ENCODE measurements at regions not wholly inside any gene's neighbourhood (a gene's known extent, or its start where the extent isn't known, plus 50 kb on each side); places are given as distances from the start of the nearest gene placed in this dataset.
"Not testable (repeated sequence)": the region's sequence is repeated elsewhere in the genome, so short reads cannot be mapped to it uniquely, and the experiment has no call there.

DNA sequence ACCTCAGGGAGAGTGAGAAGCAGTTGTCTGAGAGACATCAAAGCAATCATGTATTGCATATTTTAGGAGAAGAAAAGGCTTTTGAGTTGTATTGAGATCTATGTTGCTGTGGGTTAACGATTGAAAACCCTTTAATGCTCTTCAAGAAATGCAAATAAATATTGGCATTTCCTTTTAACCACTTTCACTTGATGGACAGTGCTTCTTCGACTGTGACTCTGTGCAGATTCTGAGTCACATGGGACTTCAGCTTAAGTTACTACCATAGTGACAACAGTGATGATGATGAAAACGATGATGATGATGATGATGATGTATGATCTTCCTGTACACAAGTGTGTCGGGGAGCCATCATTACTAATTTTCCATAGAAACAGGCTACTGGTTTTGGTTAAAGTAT lies 181.8 kb downstream of the AKAIN1 start:
- no peak for DNase-seq

DNA sequence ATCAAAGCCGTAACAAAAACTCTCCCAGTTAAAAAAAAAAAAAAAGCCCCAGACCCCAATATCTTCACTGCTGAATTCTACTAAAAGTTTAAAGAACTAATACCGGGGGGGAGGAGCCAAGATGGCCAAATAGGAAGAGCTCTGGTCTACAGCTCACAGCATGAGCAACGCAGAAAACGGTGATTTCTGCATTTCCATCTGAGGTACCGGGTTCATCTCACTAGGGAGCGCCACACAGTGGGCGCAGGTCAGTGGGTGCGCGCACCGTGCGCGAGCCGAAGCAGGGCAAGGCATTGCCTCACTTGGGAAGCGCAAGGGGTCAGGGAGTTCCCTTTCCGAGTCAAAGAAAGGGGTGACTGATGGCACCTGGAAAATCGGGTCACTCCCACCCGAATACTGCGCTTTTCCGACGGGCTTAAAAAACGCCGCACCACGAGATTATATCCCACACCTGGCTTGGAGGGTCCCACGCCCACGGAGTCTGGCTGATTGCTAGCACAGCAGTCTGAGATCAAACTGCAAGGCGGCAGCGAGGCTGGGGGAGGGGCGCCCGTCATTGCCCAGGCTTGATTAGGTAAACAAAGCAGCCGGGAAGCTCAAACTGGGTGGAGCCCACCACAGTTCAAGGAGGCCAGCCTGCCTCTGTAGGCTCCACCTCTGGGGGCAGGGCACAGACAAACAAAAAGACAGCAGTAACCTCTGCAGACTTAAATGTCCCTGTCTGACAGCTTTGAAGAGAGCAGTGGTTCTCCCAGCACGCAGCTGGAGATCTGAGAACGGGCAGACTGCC lies 192.8 kb downstream of the AKAIN1 start:
- not testable (repeated sequence) for DNase-seq

DNA sequence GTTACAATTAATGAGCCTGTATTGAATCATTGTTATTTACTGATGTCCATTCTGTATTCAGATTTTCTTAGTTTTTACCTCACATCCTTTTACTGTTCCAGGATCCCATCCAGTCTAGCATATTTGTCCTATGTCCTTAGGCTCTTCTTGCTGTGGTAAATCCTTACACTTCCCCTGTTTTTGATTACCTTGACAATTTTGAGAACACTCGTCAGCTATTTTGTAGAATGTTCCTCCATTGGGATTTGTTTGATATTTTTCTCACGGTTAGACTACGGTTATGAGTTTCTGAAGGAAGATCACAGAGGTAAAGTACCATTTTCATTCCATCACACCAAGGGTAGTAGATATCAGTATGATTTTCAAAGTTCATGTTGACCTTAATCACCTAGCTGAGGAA lies 202.3 kb downstream of the AKAIN1 start:
- DNase-seq, result no peak

DNA sequence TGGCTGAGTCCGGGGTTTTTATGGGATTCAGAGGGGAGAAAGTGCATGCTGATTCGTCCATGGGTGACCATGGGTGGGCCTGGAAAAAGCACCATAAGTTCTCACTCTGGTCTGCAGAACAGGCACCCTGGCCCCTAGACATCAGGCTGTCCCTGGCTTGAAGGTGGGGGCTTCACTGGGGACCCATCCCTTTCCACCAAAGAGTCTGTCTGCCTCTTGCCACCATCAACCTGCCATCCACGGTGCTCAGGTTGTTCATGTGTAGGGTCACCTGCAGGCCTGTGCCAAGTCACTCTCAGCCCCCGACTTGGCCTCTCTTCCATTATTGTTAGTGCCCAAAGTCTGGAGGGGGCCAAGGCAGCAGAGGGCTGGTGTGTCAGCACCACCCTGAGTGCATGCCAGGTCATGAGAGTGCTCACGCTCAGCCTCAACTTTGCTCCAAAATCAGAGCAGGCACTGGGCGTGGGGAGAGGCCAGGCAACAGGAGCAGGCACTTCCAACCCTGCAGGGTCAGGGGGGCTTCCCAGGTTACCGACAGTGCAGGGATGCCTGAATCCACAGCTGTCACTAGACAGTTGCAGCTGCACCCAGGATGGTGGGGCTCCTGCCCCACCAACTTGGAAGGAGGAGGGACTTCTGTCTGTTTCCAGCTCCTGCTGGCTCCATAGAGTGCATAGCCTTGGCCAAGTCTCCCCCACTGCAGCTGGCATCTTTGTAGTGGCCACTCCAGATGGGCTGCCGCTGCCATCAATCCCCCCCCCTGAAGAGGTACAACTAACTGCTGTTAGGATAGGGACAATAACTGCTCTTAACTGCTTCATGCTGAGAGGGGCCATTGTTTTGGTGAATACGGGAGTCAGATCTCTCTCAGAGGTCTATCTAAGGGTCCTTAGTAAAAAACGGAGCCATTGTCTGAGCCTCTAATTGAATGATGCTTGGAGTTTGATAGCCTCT lies 209.3 kb downstream of the AKAIN1 start:
- no peak for DNase-seq

DNA sequence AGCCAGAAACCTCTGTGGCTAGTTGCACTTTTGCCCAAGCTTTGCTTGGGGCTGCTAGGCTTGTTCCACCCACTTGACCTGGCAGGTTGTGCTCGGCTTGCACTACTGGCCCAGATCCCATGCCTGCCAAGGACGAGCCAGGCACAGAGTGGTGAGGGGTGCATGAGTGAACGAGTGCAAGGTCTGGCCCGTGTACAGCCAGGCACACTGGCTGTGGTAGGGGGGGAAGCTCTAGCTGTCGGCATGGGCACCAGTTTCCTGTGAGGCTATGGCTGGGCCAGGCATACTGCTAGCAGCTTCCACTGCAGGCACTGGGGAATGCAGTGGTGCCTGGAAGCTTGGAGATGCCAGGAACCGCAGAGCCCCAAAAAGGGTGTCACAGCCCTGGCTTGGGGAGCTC lies 210.4 kb downstream of the AKAIN1 start:
- DNase-seq, result no peak

DNA sequence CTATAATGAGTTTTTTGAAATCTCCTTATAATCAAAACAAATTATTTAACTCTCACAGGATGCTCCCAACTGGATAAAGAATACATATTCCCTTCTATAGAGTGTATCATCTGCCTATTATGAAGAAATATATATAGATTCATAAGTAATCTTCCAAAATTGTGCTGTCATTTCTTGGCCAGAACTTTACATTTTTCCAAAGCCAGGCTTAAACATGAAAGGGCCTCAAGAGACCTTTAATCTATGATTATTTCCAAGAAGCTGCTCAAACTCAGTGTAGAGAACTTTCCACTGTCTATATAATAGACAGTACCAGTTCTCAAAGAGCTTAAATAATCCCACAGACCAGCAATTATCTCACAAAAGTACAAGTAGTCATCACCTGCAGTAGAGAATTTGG lies 211.0 kb downstream of the AKAIN1 start:
- peak; percentile 33 for DNase-seq

DNA sequence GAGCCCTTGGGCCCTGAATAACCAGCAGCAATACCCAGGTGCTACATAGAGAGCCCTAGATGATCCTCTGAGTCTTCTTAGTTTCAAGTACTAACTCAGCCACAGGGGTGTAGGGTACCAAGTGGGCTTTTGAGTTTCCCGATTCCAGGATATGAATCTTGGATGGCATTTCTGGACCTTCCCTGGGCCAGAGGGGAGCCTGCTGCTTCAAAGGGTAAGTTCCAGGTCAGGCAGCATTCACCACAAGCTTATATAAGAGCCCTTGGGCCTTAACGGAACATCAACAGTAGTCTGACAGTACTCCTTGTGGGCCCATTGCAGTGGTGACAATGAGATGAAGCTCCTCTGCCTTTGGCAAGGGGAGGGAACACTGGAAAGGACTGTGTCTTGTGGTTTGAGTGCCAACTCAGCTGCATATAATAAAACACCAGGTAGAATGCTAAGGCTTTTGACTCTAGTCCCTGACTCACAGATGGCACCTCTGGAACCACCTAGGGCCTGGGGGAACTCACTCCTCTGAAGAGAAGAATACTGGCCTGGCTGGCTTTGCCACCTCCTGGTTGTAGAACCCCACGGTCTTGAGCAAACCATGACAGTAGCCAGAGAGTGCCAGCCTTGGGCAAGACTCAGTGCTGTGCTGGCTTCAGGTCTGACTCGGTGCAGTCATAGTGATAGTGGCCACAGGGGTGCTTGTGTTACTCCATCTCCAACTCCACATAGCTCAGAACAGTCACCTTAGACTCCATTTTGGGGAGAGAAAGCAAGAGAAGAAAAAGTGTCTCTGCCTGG lies 235.7 kb downstream of the AKAIN1 start:
- DNase-seq, result no peak

DNA sequence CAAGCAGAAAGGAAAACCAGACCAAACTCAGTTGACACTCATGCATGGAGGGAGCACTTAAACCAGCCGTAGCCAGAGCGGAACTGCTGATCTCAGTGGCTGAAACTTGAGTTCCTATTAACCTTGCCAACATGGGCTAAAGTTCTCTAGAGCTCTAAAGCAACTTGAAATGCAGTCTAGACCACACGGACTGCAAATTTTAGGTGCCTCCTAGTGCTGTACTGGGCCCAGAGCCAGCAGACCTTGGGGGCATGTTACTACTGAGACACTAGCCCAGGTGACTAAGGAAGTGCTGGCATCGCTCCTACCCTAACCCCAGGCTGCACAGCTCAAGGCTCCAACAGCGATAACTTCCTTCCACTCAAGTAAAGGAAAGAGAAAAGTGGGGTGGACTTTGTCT lies 236.5 kb downstream of the AKAIN1 start:
- no peak for DNase-seq

DNA sequence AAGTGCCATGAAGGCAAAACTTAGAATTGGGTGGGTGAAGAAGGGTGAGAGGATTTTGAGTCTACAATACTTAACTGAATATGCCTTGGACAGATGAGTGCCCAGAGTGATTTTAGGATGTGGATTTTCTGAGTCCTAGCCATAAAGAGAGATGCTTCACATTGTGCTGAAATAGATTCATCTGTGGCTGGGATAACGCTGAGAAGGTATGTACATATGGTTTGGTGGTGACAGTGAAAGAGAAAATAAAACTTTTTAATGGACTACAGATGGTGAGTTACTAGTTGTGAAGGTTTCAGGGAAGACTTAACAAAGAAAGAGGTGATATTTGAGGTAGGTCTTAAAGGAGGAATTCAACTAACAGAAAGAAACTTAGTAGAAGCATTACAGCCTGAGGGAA lies 265.8 kb downstream of the AKAIN1 start:
- no peak for DNase-seq

DNA sequence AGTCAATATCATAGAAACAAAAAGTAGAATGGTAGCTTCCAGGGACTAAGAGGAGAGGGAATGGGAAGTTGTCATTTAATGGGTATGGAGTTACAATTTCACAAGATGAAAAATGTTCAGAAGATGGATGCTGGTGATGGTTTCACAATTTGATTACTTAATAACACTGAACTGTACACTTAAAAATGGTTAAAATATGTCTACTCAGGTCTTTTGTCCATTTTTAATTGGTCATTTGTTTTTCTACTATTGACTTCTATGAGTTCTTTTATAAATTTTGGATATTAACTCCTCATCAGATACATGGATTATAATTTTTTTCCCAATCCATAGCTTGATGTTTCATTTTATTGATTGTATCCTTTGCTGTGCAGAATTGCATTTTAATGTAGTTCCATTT lies 275.5 kb downstream of the AKAIN1 start:
- DNase-seq, result no peak

DNA sequence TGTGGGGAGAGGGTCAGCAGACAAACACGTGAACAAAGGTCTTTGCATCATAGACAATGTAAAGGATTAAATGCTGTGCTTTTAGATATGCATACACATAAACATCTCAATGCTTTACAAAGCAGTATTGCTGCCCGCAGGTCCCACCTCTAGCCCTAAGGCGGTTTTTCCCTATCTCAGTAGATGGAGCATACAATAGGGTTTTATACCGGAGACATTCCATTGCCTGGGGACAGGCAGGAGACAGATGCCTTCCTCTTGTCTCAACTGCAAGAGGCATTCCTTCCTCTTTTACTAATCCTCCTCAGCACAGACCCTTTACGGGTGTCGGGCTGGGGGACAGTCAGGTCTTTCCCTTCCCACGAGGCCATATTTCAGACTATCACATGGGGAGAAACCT lies 279.5 kb downstream of the AKAIN1 start:
- DNase-seq, result not testable (repeated sequence)

DNA sequence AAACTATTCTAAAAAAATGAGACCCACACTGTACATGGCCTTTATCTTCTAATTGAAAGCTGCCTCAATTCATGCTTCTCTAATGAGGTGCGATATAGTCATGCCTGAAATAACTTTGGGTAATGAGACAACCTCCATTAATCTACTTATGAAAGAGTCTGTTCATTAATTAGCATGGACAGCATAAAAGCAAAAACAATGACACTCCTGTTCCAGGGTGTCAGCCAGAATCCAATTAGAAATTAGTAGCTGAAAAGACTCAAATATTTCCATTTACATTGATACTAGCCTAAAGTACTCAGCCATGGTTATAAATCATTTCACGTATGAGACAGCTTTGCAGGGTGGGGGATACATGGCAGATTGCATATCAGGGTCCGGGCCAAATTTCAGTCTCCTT lies 288.7 kb downstream of the AKAIN1 start:
- DNase-seq, result no peak

DNA sequence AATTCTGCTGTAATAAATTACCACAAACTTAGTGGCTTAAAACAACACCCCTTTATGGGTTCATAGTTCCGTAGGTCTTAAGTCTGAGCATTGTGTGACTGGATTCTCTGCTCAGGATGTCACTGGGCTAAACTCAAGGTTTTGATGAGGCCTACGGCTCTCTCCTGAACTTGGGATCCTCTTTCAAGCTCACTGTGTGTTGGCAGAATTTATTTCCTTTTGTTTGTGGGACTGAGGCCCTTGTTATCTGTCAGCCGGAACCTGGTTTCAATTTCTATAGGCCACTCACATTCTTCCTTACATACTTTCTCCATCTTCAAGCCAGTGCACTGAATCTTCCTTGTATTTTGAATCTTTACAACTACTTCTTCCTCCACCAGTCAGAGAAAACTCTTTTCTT lies 290.2 kb downstream of the AKAIN1 start:
- DNase-seq, result no peak

DNA sequence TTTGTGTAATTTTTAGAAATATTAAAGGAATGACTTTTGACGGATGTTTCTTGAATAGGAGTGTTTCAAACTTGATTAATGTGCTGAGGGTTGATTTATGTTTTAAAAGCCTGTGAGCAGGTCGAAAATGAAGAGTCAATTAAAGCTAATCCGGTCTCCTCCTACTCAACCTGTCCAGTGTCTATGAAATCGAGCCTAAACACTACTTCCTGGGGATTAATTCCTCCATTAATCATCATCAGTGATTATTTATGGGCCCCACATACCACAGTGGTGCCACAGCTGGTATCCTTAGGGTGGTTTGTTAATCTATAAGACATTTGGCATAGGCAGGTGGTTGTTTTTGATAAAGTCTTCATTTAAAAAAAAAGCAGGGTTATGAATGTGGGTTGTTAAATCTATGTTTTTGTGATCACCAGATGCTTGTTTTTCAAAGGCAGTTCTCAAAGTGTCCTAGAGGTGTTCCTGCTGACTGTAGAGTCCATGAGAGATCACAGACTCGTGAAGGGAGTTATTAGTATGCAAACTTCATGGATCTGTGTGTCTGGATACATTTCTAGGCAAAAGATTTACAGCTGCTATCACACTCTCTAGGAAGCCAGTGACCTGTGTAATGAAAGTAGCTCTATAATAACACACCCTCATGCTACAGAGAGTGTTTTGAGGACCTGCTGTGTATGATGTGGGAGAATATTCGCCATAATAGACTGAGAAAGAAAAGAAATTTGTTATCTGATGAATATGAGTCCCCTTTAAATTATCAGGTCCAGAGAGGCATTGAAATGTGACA lies 308.6 kb downstream of the AKAIN1 start:
- no peak for DNase-seq

DNA sequence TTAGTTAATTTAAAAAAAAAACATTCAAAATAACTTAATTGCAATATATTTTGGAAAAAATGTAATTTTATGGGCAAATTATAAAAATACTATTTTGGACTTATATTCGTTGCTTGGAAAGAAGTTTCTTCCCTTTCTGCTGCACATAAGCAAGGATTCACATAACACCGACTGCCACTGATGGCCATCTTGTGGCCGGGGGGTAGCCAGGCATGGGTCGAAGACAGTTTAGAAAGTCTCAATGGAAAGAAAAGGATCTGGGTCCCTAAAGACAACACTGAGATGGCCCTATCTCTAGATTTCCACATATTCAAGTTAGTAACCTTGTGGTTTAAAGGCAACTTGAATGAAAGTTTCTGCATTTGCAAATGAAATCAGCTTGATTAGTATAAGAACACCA lies 318.6 kb downstream of the AKAIN1 start:
- no peak for DNase-seq

DNA sequence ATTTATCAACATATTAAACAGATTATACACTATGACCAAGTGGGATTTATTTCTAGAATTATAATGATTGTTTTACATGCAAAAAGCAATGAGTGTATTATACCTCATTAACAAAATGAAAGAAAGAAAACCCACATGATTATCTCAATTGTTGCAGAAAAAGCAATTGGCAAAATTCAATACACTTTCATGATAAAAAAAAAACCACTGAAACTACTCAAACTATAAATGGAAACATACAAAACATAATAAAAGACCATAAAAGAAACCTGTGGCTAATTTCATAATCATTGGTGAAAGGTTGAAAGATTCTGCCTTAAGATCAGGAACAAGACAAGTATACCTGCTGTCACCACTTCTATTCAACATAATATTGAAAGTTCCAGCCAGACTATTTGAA lies 325.9 kb downstream of the AKAIN1 start:
- DNase-seq, result no peak

DNA sequence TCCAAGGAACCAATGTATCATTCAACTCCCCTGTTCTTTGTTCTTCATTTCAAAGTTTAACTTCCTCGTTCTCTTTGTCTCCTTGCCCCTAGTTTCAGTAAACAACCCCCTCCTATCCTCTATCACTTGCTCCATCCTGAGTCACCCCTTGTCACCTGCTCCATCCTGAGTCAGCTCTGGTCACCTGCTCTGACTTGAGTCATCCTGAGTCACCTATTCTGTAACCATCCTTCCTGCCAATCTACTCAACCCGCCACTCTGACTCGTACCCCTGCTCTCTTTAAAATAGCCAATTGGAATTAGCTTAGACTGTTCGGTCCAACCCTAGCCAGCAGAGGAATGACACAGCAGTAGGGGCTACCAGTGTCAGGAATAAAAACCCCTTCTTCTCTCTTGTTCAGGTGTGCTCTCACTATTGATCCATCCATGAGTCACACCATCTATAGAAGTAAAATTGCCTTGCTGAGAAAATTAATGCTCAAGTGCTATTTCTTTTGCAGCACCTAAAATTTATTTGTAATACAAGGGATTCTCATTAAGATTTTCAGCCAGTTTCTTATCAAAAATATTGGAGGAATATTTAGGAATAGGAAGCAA lies 326.8 kb downstream of the AKAIN1 start:
- DNase-seq, result no peak

DNA sequence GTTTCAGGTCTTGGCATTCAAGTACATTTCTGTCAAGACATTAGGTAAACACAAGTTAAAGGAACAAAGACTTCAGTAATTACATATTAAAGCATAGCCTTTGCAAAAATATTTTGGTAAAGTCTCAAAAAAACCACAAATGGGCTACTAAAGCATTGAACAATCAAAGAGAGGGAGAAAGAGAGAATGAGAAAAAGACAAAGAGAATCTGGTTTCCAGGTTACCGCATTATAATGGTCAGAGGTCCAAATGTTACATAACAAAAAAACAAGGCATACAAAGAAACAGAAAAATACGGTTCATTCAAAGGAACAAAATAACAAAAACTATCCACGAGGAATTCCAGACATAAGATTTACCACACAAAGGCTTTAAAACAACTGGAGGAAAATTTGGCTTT lies 327.9 kb downstream of the AKAIN1 start:
- DNase-seq, result no peak

DNA sequence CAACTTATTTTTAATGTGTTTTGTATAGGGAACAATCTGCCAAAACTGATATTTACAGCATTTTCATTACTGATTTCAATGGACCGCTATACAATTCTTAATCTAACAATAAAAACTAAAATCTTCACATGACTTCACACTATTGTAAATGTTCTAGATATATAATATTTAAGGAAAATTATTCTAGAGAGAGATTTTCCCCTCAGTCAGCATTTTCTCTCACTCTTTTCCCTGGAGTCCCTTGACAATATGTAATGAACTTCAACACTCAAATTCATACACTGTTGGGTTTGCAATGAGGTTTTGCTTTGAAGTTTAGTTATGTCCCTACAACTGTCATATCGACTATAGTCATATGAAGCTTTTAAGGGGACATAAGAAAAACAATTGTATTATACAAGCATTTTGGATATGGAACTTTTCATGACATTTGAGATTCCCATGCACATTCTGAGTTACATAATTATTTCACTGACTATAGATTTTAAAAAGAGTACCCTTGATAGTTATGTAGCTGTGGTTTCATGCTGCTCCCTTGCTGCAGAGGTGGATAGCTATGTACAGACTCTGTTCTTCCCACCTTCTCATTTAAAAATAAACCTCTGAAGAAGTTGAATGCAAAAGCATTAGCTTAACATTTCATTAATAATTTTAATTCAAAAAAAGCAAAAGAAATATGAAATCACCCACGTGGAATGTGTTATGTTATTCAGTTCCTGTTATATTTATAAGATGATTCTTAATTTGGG lies 338.5 kb downstream of the AKAIN1 start:
- no peak for DNase-seq

DNA sequence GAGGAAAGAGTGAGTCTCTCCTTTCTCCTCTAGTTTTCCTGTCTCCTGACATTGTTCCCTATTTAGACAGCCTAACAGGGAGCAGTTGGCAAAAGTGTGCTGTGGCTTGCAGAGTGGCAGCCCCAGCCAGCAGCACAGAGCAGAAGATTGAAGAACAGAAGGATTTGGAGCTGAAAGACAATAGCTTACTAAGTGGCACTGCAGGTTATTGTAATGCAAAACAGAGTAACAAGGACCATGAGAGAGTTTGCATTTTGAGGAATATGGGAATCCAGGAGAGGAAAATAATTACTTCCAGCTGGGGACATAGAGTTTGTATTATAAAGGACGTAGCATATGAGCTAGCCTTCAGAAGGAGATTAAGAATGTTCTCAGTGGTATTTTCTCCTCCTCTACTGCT lies 342.4 kb downstream of the AKAIN1 start:
- no peak for DNase-seq
